Activated CD8-positive, alpha-beta T cell treated with anti-CD3 and anti-CD28 coated beads, Interleukin-2, amount 10 ng/mL, durations not matched to agents 7 days and 5 days (primary cell): ENCODE measurements at regions not wholly inside any gene's neighbourhood (a gene's known extent, or its start where the extent isn't known, plus 50 kb on each side); places are given as distances from the start of the nearest gene placed in this dataset.

Experiments used
- ATAC-seq: fragments of 150-1000 bp; cut with Tn5 transposase; one replicate; pipeline ENCODE4 v1.10.0; 2021; ENCODE audit warnings: moderate library complexity
- CTCF ChIA-PET: fragments of 350-600 bp; sonication (Branson Sonifier 250); formaldehyde crosslinking; loops from one replicate; lab custom pipeline; 2021; ENCODE audit warnings: antibody characterized with exemption; lab: Charles Lee
- POLR2A ChIA-PET: fragments of 350-600 bp; sonication (Branson Sonifier 250); formaldehyde crosslinking; loops from one replicate; lab custom pipeline; 2021; ENCODE audit warnings: antibody characterized with exemption; lab: Charles Lee
- DNase-seq: peaks from one replicate; pipeline ENCODE4 v3.0.0-alpha.2; 2020
- H3K27ac Mint-ChIP-seq: one replicate; pipeline ENCODE4 v1.8.0; 2021; ENCODE audit warnings: mild to moderate bottlenecking, mixed read lengths
- H3K27me3 Mint-ChIP-seq: one replicate; pipeline ENCODE4 v1.8.0; 2021; ENCODE audit warnings: low read depth, mixed read lengths
- H3K36me3 Mint-ChIP-seq: one replicate; pipeline ENCODE4 v1.8.0; 2021; ENCODE audit warnings: low read depth, mixed read lengths
- H3K4me1 Mint-ChIP-seq: one replicate; pipeline ENCODE4 v1.8.0; 2021; ENCODE audit warnings: low read depth, mixed read lengths
- H3K4me3 Mint-ChIP-seq: one replicate; pipeline ENCODE4 v1.8.0; 2021; ENCODE audit warnings: mild to moderate bottlenecking, mixed read lengths
- H3K9me3 Mint-ChIP-seq: one replicate; pipeline ENCODE4 v1.8.0; 2022; ENCODE audit warnings: mixed read lengths; ENCODE audit not compliant: insufficient read depth

DNA sequence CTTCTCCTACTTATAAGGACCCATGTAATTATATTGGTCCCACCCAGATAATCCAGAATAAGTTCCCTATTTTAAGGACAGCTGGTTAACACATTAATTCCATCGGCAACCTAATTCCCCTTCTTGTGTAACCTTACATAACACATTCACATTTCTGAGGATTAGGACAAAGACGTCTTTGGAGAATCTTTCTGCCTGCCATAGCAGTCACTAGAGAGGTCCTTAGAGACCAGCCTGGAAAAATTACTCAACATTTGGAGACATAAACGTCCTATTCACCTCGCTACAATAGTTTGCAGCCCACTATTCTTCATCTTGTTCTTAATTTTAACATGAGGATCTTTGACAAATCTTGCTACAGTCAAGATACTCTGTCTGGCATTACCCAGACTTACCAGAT, 100.1 kb downstream of the MAFB start:
- DNase-seq: no peak
- H3K27ac Mint-ChIP-seq: no peak overlapping the region
- H3K36me3 Mint-ChIP-seq: no peaks in the 10 kb centered on the region
- H3K4me1 Mint-ChIP-seq: no peaks in the 10 kb centered on the region
- H3K4me3 Mint-ChIP-seq: no peak overlapping the region
- ChIA-PET POLR2A (no interaction called here), CTCF (no interaction called here)
- no peak for ATAC-seq
- no peaks in the 10 kb centered on the region for H3K9me3 Mint-ChIP-seq
- no peaks in the 10 kb centered on the region for H3K27me3 Mint-ChIP-seq

DNA sequence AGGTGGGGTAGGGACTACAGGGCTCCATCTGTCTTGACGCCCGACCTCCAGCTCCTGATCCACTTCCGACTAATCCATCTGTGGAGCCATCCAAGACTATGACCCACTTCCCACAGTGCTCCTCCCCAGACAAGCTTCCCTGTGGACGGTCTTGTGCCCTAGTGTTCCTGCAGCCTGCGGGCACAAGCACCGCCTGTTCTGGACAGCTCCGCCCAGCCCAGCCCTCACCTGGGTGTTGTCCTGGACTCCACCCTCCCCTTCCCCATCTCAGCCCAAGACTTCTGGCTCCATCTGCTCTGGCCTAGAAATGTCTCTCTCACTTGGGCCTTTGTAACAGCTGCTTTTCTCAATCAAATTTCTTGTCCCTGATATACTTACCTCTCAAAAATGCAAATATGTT, 102.0 kb downstream of the MAFB start:
- Mint-ChIP-seq H3K9me3 (no peaks in the 10 kb centered on the region), H3K27me3 (no peaks in the 10 kb centered on the region), H3K27ac (no peak overlapping the region), H3K4me3 (no peak overlapping the region), H3K36me3 (no peaks in the 10 kb centered on the region), H3K4me1 (no peaks in the 10 kb centered on the region)
- ChIA-PET POLR2A (interaction anchor here (0.6 kb wide), 1 partner anchor 293 kb away, joined by 3 read pairs; no protein-coding TSS in a partner anchor), CTCF (no interaction called here)
- DNase-seq (no peak), ATAC-seq (no peak)

DNA sequence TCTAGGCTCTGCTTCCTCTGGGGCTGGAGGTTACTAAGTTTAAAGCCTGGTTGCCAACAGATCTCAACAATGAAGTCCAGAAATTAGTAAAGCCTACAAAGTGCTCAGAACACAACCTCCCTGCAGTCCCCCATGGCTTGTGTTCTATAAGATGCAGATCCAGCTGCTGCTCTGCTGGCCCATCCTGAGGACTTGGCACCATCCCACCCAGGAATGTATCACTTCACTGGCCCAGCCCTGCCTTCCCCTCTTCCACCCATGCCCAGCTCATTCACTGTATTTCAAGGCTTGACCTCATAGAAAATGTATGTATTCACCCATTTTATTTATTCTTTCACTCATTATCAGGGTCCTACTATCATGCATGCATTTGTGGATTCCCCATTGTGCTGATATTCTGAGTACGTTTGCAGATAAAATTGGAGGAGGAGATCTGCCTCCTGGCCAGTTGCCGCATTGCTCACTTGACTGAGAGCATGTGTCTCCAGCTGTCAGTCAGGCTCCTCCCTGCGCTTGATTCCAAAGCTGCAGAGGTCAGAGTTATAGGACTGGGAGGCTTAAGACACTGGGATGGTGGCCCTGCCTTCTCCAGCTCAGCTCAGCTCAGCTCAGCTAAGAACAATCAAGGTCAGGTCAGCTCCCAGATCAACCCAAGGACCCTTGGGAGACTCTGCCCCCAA, 104.8 kb downstream of the MAFB start:
- Mint-ChIP-seq H3K27ac (no peak overlapping the region), H3K4me3 (no peak overlapping the region), H3K27me3 (no peaks in the 10 kb centered on the region), H3K9me3 (no peaks in the 10 kb centered on the region), H3K4me1 (no peaks in the 10 kb centered on the region), H3K36me3 (no peaks in the 10 kb centered on the region)
- no peak for DNase-seq
- ChIA-PET CTCF (no interaction called here), POLR2A (no interaction called here)
- ATAC-seq: no peak

DNA sequence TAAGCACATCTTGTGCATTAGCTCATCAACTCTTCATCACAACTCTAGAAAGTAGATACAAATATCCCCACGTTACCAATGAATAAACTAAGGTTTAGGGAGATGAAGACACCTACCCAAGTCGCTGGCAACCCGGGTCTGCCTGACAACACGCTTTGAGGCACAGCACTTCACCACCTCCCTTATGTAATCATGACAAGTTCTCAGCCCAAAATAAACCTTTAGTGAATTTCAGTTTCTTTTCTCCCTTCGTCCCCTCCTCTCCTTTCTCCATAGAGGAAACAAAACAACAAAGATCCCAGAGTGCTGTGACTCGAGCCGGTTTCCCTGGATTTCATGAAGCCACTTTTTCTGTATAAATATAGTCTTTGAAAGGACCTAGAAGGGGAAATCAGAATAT, 105.4 kb downstream of the MAFB start:
- CTCF ChIA-PET: no interaction called here
- POLR2A ChIA-PET: no interaction called here
- Mint-ChIP-seq H3K4me3 (no peak overlapping the region), H3K27me3 (no peaks in the 10 kb centered on the region), H3K9me3 (no peaks in the 10 kb centered on the region), H3K4me1 (no peaks in the 10 kb centered on the region), H3K36me3 (no peaks in the 10 kb centered on the region), H3K27ac (no peak overlapping the region)
- ATAC-seq (no peak), DNase-seq (no peak)

DNA sequence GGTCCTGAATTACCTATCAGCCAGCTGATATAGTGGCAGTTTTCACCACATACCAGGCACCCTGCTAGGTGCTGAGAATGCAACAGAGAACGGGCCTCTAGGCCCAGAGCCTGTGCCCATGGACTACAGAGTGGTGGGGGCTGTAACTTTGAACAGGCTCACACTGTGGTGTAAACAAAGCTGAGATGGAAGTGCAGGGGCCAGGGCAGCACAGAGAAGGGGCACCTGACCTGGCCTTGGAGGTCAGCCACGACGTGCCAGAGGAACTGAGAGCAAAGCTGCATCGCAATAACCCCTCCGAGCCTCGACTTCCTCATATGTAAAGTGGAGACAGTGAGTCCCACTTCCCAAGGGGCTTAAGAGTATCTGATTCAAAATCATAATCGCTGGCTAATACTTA, 105.8 kb downstream of the MAFB start:
- POLR2A ChIA-PET: no interaction called here
- Mint-ChIP-seq H3K36me3 (no peaks in the 10 kb centered on the region), H3K9me3 (no peaks in the 10 kb centered on the region), H3K27ac (no peak overlapping the region), H3K27me3 (no peaks in the 10 kb centered on the region), H3K4me1 (no peaks in the 10 kb centered on the region), H3K4me3 (no peak overlapping the region)
- DNase-seq: no peak
- CTCF ChIA-PET: no interaction called here
- ATAC-seq: no peak

DNA sequence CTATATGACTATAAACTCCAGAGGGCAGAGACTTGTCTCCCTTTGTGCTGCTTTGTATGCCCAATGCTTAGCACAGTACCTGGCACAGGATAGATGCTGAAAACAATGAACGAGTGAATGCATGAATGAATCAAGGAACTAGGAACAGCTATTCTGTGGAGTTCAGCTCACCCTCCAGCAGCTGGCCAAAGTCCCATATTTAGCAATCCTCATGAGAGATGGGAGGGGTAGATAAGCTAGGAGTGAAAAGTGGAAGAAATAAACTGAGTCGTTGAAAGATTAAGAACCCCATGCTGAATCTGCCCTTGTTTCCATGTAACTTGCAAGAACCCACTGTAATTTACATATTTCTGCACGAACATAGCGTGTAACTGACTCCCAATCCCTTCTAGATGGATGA, 106.5 kb downstream of the MAFB start:
- Mint-ChIP-seq H3K27me3 (no peaks in the 10 kb centered on the region), H3K4me3 (no peak overlapping the region), H3K9me3 (no peaks in the 10 kb centered on the region), H3K4me1 (no peaks in the 10 kb centered on the region), H3K27ac (no peak overlapping the region), H3K36me3 (no peaks in the 10 kb centered on the region)
- DNase-seq: no peak
- ChIA-PET POLR2A (no interaction called here), CTCF (interaction anchor here (0.6 kb wide), 1 partner anchor 1222 kb away, joined by 3 read pairs; no protein-coding TSS in a partner anchor)
- ATAC-seq: no peak

DNA sequence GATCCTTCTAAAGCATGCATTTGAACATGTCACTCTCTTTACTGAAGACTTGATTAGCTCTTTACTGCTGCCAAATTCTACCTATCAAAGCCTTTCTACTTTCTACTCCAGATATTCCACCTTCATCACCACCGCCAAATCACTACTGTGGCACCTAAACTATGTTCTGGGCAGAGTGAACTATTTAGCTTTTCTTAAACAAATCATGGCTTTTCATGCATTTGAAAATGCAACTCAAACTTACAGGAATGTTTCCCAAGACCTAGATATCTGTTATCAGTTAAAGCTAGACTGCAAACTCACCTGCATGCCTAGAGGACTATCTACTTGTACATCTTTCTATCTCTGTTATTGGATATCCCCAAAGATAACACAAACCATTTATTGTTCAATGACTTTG, 109.3 kb downstream of the MAFB start:
- H3K4me1 Mint-ChIP-seq: no peaks in the 10 kb centered on the region
- ATAC-seq (no peak), DNase-seq (no peak)
- CTCF ChIA-PET: no interaction called here
- H3K9me3 Mint-ChIP-seq: no peaks in the 10 kb centered on the region
- POLR2A ChIA-PET: no interaction called here
- no peaks in the 10 kb centered on the region for H3K27me3 Mint-ChIP-seq
- no peak overlapping the region for H3K27ac Mint-ChIP-seq
- no peak overlapping the region for H3K4me3 Mint-ChIP-seq
- H3K36me3 Mint-ChIP-seq: no peaks in the 10 kb centered on the region

DNA sequence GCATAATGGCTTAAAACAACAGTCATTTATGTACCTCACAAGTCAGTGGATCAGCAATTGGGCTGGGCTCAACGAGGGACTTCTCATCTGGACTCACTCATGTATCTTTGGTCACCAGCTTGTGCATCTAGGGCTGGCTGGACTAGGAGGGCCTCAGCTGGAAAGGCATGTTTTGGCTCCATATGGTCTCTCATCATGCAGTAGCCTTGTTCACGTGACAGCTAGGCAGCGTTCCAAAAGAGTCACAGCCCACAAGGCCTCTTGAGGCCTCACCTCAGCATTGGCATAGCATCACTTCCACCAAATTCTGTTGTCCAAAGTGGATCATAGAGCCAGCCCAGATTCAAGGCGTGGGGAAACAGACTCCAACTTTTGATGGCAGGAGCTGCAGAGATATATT, 110.1 kb downstream of the MAFB start:
- DNase-seq: no peak
- Mint-ChIP-seq H3K27me3 (peaks cover 4% of the 10 kb centered on the region), H3K4me3 (no peak overlapping the region), H3K9me3 (no peaks in the 10 kb centered on the region), H3K27ac (no peak overlapping the region), H3K4me1 (no peaks in the 10 kb centered on the region), H3K36me3 (no peaks in the 10 kb centered on the region)
- CTCF ChIA-PET: no interaction called here
- POLR2A ChIA-PET: no interaction called here
- no peak for ATAC-seq

DNA sequence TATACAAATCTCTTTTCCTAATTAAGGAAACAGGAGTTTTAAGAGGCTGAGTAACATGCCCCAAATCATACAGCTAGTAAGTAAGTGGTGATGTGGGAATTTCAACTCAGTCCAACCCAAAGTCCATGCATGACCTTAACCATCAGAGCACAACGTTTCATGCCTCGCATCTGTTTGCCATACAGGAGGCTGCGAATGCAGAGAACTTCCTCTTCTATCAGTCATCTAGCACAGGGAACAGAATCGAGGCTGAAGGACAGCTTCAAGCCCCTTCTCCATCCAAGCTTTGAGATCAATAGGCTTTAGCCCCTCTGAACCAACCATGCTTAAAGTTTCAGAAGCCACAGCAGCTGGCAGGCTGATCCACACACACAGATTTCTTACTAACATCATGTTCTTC, 113.2 kb downstream of the MAFB start:
- no peaks in the 10 kb centered on the region for H3K36me3 Mint-ChIP-seq

DNA sequence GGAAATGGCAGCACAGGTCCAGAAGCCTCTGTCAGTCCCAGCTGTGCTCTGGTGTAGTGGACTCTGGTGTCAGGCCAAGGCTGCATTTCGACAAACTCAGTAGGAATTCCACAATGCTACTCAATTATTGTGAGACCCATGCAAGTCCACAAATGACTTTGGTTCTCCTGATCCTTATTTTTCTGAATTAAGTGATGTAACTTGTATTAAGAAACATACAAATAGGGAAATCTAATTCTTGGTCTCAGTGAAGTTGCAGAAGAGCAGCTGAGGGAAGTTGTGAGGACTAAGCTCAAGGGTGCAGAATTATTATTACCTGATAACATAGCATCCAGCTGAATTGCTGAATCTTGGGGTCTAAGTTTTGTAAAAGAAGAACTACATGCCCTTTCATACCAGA, 116.8 kb downstream of the MAFB start:
- ATAC-seq: no peak
- POLR2A ChIA-PET: no interaction called here

More for the DNA sequence above, 113.2 kb downstream of the MAFB start:
- no peak overlapping the region for H3K27ac Mint-ChIP-seq
- no peak for DNase-seq
- no peak for ATAC-seq
- no peak overlapping the region for H3K4me3 Mint-ChIP-seq
- H3K9me3 Mint-ChIP-seq: no peaks in the 10 kb centered on the region
- H3K27me3 Mint-ChIP-seq: peaks cover 6% of the 10 kb centered on the region
- H3K4me1 Mint-ChIP-seq: no peaks in the 10 kb centered on the region
- CTCF ChIA-PET: no interaction called here
- POLR2A ChIA-PET: no interaction called here

DNA sequence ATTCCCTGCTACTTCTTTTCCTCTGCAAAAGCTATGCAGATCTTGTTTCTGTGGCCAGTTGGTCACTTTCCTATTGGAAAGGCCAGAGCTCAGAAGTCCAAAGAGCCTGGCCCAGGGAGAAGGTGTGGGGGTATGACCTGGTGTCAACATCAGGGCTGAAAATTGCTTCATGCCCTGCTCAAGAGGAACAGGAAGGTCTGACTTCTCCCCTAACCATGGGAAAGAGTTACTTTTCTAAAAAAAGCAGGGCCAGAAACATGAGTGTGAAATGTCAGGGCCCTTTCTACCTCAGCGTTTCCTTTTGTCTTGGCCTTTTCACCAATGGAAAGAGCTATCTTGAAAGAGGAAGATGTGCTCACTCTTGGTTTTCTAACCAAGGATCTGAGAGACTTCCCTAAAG, 117.4 kb downstream of the MAFB start:
- no peak for DNase-seq
- ATAC-seq: no peak
- Mint-ChIP-seq H3K36me3 (no peaks in the 10 kb centered on the region), H3K4me1 (no peaks in the 10 kb centered on the region), H3K27ac (no peak overlapping the region), H3K27me3 (peaks cover 6% of the 10 kb centered on the region), H3K9me3 (no peaks in the 10 kb centered on the region), H3K4me3 (no peak overlapping the region)
- ChIA-PET POLR2A (no interaction called here), CTCF (no interaction called here)

More for the DNA sequence above, 116.8 kb downstream of the MAFB start:
- Mint-ChIP-seq H3K4me1 (no peaks in the 10 kb centered on the region), H3K9me3 (no peaks in the 10 kb centered on the region), H3K27ac (no peak overlapping the region), H3K36me3 (no peaks in the 10 kb centered on the region), H3K27me3 (peaks cover 6% of the 10 kb centered on the region), H3K4me3 (no peak overlapping the region)
- CTCF ChIA-PET: no interaction called here
- no peak for DNase-seq

DNA sequence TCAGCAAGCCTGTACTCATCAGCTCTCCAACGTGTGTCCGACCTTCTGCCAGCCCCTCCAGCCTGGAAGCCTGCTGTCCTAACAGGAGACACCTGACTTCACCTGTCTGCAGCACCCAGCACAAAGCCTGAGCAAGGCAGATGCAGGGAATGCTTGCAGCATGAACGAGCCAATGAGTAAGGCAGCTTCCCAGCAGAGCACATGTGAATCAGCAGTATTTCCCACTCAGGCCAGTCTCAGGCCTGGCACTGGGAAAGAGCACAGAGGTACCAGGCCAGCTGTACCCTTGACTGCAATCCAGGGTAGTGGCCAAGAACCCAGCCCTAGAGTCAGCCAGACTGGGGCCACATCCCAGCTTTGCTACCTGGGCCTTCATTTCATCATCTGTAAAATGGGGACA, 120.8 kb downstream of the MAFB start:
- Mint-ChIP-seq H3K4me3 (no peak overlapping the region), H3K36me3 (no peaks in the 10 kb centered on the region), H3K4me1 (no peaks in the 10 kb centered on the region), H3K9me3 (no peaks in the 10 kb centered on the region), H3K27ac (no peak overlapping the region), H3K27me3 (peaks cover 2% of the 10 kb centered on the region)
- ChIA-PET CTCF (no interaction called here), POLR2A (no interaction called here)
- DNase-seq (no peak), ATAC-seq (no peak)

DNA sequence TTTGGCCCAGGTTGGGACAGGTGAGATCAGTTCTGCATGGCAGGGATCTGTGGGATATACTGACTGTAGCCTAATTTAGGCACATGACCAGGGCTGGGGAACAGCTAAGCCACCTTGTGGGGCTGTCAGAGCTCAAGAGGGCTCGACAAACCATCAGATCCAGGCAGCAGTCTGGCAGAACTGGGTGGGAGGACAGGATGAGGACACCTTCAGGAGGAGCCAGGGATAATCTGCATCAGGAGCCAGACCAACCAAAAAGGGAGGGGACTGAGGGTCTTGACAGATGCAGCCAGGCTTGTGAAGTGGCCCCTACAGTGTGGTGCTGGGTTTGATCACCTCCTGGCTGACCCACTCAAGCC, 123.4 kb downstream of the MAFB start:
- CTCF ChIA-PET: no interaction called here
- DNase-seq (no peak), ATAC-seq (no peak)
- Mint-ChIP-seq H3K4me3 (no peak overlapping the region), H3K9me3 (no peaks in the 10 kb centered on the region), H3K36me3 (no peaks in the 10 kb centered on the region), H3K27me3 (no peaks in the 10 kb centered on the region), H3K27ac (no peak overlapping the region), H3K4me1 (no peaks in the 10 kb centered on the region)
- POLR2A ChIA-PET: no interaction called here
